HepG2 (cell line): ENCODE measurements at regions not wholly inside any gene's neighbourhood (a gene's known extent, or its start where the extent isn't known, plus 50 kb on each side); places are given as distances from the start of the nearest gene placed in this dataset.
A peak's percentile ranks its signal among the peaks of the same experiment; 100 is the strongest.

Source experiments
- ATAC-seq: fragments of 200-7000 bp; cut with Tn5 transposase; 3 replicates; pipeline ENCODE4 v1.9.1; 2020; ENCODE audit warnings: mild to moderate bottlenecking, moderate library complexity
- BruUV-seq: library from RNA; stranded (reverse); fragments of 400-500 nt; replicated peaks from 2 replicates; lab custom pipeline; 2021; lab: Mats Ljungman, UMichigan
- CTCF ChIA-PET: fragments of 300-600 bp; formaldehyde crosslinking; extraction: SDS; loops from one replicate; lab custom pipeline; 2021; ENCODE audit warnings: low total read pairs, inconsistent platforms, low intra/inter-chr PET ratio; lab: Yijun Ruan, JAX
- POLR2A ChIA-PET: fragments of 350-600 bp; sonication (Branson Sonifier 250); formaldehyde crosslinking; loops from one replicate; lab custom pipeline; 2020; ENCODE audit warnings: antibody characterized with exemption, inconsistent platforms; lab: Yijun Ruan, JAX
- DNase-seq: peaks from one replicate; pipeline ENCODE4 v3.0.0-alpha.2; 2015; ENCODE audit warnings: low spot score
- FAIRE-seq: peaks from 3 replicates; lab custom pipeline; 2011; peaks lifted over from hg19 to GRCh38; lab: Jason Lieb, UNC
- H2AFZ ChIP-seq: one replicate; pipeline ENCODE4 v1.6.1; 2011; ENCODE audit warnings: low read length, inconsistent platforms
- H3K27ac ChIP-seq: fragments of 300-600 bp; 3 replicates; pipeline ENCODE4 v1.8.0; 2011; ENCODE audit warnings: mixed run types, mild to moderate bottlenecking, mixed read lengths, low read length, inconsistent platforms; ENCODE audit not compliant: insufficient read depth; ENCODE audit errors: extremely low read length
- H3K27me3 ChIP-seq, 2 experiments: fragments of 200-600 bp in 1 of 2; 2 replicates in 1 of 2; 3 replicates in 1 of 2; pipeline versions ENCODE4 v1.6.0 to v1.8.0; 2011; ENCODE audit warnings: low read length in 2 of 2, mild to moderate bottlenecking in 2 of 2, moderate library complexity in 2 of 2, inconsistent platforms in 1 of 2; ENCODE audit not compliant: insufficient read depth in 2 of 2, control insufficient read depth in 1 of 2
- H3K36me3 ChIP-seq, 2 experiments: fragments of 200-600 bp in 1 of 2; replicated peaks in 1 of 2; 2 replicates in 1 of 2; 3 replicates in 1 of 2; pipeline versions ENCODE4 v1.5.1 to v1.8.0; 2011; ENCODE audit warnings: low read length in 2 of 2, inconsistent platforms in 1 of 2; ENCODE audit not compliant: insufficient read depth in 2 of 2, control insufficient read depth in 1 of 2
- H3K4me1 ChIP-seq: 2 replicates; pipeline ENCODE4 v1.5.1; 2012; ENCODE audit warnings: low read length, inconsistent platforms; ENCODE audit not compliant: insufficient read depth
- H3K4me2 ChIP-seq: 2 replicates; pipeline ENCODE4 v1.6.0; 2011; ENCODE audit warnings: low read depth, low read length, inconsistent platforms
- H3K4me3 ChIP-seq, 3 experiments: fragments of 200-600 bp in 1 of 3; sonication (generic), shearing (Covaris generic) in 1 of 3; replicated peaks in 1 of 3; 2 replicates each; pipeline ENCODE4 v1.5.1; 2011 to 2016; ENCODE audit warnings: low read length in 3 of 3, inconsistent platforms in 2 of 3, low read depth in 2 of 3, mild to moderate bottlenecking in 2 of 3, control low read depth in 1 of 3, mixed read lengths in 1 of 3; ENCODE audit not compliant: insufficient read depth in 1 of 3
- H3K79me2 ChIP-seq: one replicate; pipeline ENCODE4 v1.6.1; 2011; ENCODE audit warnings: low read length, inconsistent platforms; ENCODE audit not compliant: insufficient read depth
- H3K9ac ChIP-seq: 2 replicates; pipeline ENCODE4 v1.6.0; 2011; ENCODE audit warnings: mild to moderate bottlenecking, low read depth, low read length, inconsistent platforms; ENCODE audit not compliant: insufficient read depth
- H3K9me3 ChIP-seq: 2 replicates; pipeline ENCODE4 v1.5.1; 2012; ENCODE audit warnings: mild to moderate bottlenecking, low read length
- H4K20me1 ChIP-seq: 2 replicates; pipeline ENCODE4 v1.6.0; 2011; ENCODE audit warnings: inconsistent platforms, mild to moderate bottlenecking, low read length, moderate library complexity; ENCODE audit not compliant: insufficient read depth
- BCL6 ChIP-seq: IDR thresholded peaks from 2 replicates; pipeline ENCODE4 v1.6.1; 2016; ENCODE audit warnings: missing genetic modification reagents, missing compliant biosample characterization
- KLF6 ChIP-seq: IDR thresholded peaks from 2 replicates; pipeline ENCODE4 v1.8.0; 2016; ENCODE audit warnings: missing biosample characterization, missing genetic modification reagents
- ZNF616 ChIP-seq: sonication (generic); formaldehyde crosslinking; IDR thresholded peaks from 2 replicates; pipeline ENCODE4 v1.5.0; 2020; ENCODE audit warnings: low read depth, mild to moderate bottlenecking, missing genetic modification reagents
- WGBS: methylation state at CpG from one replicate; pipeline ENCODE4 v1.1.6; 2017; ENCODE audit warnings: low lambda C conversion rate; 5-methylcytosine and 5-hydroxymethylcytosine counted together
- in situ Hi-C: cut with HindIII; loops from 2 replicates; pipeline ENCODE4 v1.10.0; 2017; ENCODE audit warnings: low pct_unique_long_range_greater_than_20kb; ENCODE audit not compliant: extremely low pct_ligation_motif_present
- intact Hi-C: fragments of 100-400 bp; cut with micrococcal nuclease; formaldehyde crosslinking; loops from one replicate; pipeline ENCODE4 v1.10.0; 2022; ENCODE audit not compliant: unreplicated experiment
- TF ChIP-seq, protein P1 (sequence below): sonication (generic); formaldehyde crosslinking; IDR thresholded peaks from 2 replicates; pipeline ENCODE4 v1.4.0; 2020; ENCODE audit warnings: mild to moderate bottlenecking, missing genetic modification reagents

DNA sequence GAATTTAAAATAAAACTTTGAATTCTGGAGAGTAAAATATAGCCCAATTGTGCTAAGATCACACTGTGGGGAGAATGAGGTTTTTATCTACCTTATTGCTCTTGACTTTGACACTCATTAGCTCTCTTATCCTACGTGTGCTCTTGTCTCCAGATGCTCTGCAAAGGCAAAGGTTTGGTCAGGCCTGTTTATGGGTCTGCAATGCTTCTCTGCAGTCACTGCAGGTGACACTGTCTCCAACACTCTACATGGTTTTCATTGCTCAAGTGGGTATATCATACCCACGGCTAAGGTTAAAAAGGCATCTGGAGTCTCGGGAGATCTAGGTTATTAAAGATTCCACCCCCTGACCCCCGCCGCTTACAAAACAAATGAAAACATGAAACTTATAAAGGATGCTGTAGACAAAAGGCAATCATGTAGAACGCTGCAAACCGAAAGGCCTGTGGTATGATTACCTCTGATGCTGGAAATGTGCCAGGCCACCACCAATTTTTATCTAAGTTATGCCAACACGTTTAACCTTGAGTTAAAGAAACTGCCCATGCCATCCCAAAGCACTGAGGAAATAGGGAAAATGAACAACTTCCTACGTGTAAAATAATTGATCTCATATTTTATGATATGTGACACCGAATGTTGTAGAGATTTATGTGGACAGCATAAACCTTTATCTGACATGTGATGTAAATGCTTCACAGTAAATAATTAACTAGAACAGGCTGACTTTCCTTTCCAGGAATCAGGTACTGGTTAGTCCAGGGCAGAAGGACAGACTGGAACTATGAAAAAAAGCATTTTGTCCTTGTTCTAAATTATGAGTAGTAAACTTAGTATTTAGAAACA lies 238.2 kb upstream of the NOX3 start:
- no peaks in the 10 kb centered on the region for H3K36me3 ChIP-seq
- H3K9me3 ChIP-seq: no peaks in the 10 kb centered on the region
- WGBS: 39% methylated on average over 10 of the region's 10 CpGs
- POLR2A ChIA-PET: no interaction called here
- H3K27ac ChIP-seq: no peak overlapping the region
- FAIRE-seq (no peak), ATAC-seq (no peak)
- H3K27me3 ChIP-seq: no peaks in the 10 kb centered on the region; a peak in 1 of 5 replicates
- no peak overlapping the region for H2AFZ ChIP-seq
- intact Hi-C loops: no loop called here
- H3K4me3 ChIP-seq: no peak overlapping the region
- H3K9ac ChIP-seq: no peak overlapping the region
- no peaks in the 10 kb centered on the region for H3K4me1 ChIP-seq
- in situ Hi-C loops: no loop called here
- no peak overlapping the region for H3K4me2 ChIP-seq
- TF ChIP-seq ZNF616 (CRISPR knock-in tag) (no peak), BCL6 (CRISPR knock-in tag) (peak; percentile 18; the same call in 1 of the 2 replicates), KLF6 (no peak)
- TF ChIP-seq, protein P1, sequence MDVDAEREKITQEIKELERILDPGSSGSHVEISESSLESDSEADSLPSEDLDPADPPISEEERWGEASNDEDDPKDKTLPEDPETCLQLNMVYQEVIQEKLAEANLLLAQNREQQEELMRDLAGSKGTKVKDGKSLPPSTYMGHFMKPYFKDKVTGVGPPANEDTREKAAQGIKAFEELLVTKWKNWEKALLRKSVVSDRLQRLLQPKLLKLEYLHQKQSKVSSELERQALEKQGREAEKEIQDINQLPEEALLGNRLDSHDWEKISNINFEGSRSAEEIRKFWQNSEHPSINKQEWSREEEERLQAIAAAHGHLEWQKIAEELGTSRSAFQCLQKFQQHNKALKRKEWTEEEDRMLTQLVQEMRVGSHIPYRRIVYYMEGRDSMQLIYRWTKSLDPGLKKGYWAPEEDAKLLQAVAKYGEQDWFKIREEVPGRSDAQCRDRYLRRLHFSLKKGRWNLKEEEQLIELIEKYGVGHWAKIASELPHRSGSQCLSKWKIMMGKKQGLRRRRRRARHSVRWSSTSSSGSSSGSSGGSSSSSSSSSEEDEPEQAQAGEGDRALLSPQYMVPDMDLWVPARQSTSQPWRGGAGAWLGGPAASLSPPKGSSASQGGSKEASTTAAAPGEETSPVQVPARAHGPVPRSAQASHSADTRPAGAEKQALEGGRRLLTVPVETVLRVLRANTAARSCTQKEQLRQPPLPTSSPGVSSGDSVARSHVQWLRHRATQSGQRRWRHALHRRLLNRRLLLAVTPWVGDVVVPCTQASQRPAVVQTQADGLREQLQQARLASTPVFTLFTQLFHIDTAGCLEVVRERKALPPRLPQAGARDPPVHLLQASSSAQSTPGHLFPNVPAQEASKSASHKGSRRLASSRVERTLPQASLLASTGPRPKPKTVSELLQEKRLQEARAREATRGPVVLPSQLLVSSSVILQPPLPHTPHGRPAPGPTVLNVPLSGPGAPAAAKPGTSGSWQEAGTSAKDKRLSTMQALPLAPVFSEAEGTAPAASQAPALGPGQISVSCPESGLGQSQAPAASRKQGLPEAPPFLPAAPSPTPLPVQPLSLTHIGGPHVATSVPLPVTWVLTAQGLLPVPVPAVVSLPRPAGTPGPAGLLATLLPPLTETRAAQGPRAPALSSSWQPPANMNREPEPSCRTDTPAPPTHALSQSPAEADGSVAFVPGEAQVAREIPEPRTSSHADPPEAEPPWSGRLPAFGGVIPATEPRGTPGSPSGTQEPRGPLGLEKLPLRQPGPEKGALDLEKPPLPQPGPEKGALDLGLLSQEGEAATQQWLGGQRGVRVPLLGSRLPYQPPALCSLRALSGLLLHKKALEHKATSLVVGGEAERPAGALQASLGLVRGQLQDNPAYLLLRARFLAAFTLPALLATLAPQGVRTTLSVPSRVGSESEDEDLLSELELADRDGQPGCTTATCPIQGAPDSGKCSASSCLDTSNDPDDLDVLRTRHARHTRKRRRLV: no peak
- TF ChIP-seq, all 625 proteins: peak for 1
- no TSS peak for BruUV-seq
- Histone ChIP-seq H4K20me1 (no peaks in the 10 kb centered on the region), H3K79me2 (no peaks in the 10 kb centered on the region)
- DNase-seq: no peak
- CTCF ChIA-PET: no interaction called here
